Endothelial cell of umbilical vein (primary cell): ENCODE measurements at regions not wholly inside any gene's neighbourhood (a gene's known extent, or its start where the extent isn't known, plus 50 kb on each side); places are given as distances from the start of the nearest gene placed in this dataset.

Experiments used
- BruUV-seq: library from RNA; stranded (reverse); fragments of 400-500 nt; replicated peaks from 2 replicates; lab custom pipeline; 2021; lab: Mats Ljungman, UMichigan
- CTCF ChIA-PET: fragments of 300-600, 350-600 bp; sonication (Branson Sonifier 250); formaldehyde crosslinking; loops from one replicate; lab custom pipeline; 2021; ENCODE audit warnings: antibody characterized with exemption, inconsistent platforms; lab: Charles Lee
- POLR2A ChIA-PET: fragments of 300-600, 350-600 bp; sonication (Branson Sonifier 250); formaldehyde crosslinking; loops from one replicate; lab custom pipeline; 2021; ENCODE audit warnings: antibody characterized with exemption, inconsistent platforms; lab: Charles Lee
- DNase-seq: peaks from one replicate; pipeline ENCODE4 v3.0.0-alpha.2; 2011; ENCODE audit warnings: low read depth, low spot score
- FAIRE-seq: peaks from 2 replicates; lab custom pipeline; 2011; peaks lifted over from hg19 to GRCh38; lab: Jason Lieb, UNC
- H2AFZ ChIP-seq: 2 replicates; pipeline ENCODE4 v1.6.0; 2012; ENCODE audit warnings: low read depth, low read length, control low read depth, inconsistent platforms
- H3K27ac ChIP-seq: 2 replicates; pipeline ENCODE4 v1.5.1; 2011; ENCODE audit warnings: low read depth, mild to moderate bottlenecking, control low read depth, low read length, moderate library complexity; ENCODE audit not compliant: insufficient read depth
- H3K27me3 ChIP-seq, 2 experiments: 2 replicates each; pipeline versions ENCODE4 v1.6.0 to v1.6.1; 2011; ENCODE audit warnings: low read length in 2 of 2, mixed read lengths in 1 of 2; ENCODE audit not compliant: control insufficient read depth in 2 of 2, insufficient read depth in 2 of 2
- H3K36me3 ChIP-seq, 2 experiments: 2 replicates in 1 of 2; 3 replicates in 1 of 2; pipeline ENCODE4 v1.5.1; 2011; ENCODE audit warnings: low read length in 2 of 2, mild to moderate bottlenecking in 1 of 2, moderate library complexity in 1 of 2; ENCODE audit not compliant: control insufficient read depth in 2 of 2, insufficient read depth in 2 of 2; ENCODE audit errors: extremely low read depth in 1 of 2
- H3K4me1 ChIP-seq: 3 replicates; pipeline ENCODE4 v1.5.1; 2011; ENCODE audit warnings: mild to moderate bottlenecking, low read length; ENCODE audit not compliant: control insufficient read depth, insufficient read depth; ENCODE audit errors: extremely low read depth
- H3K4me2 ChIP-seq: 2 replicates; pipeline ENCODE4 v1.6.1; 2011; ENCODE audit warnings: low read length, control low read depth, mixed read lengths; ENCODE audit not compliant: insufficient read depth
- H3K4me3 ChIP-seq, 3 experiments: fragments of 200-600 bp in 1 of 3; sonication (generic), shearing (Covaris generic) in 1 of 3; replicated peaks in 1 of 3; 2 replicates each; pipeline ENCODE4 v1.5.1; 2011 to 2016; ENCODE audit warnings: control low read depth in 3 of 3, low read length in 3 of 3, mild to moderate bottlenecking in 2 of 3, inconsistent platforms in 1 of 3, low read depth in 1 of 3, moderate library complexity in 1 of 3; ENCODE audit not compliant: insufficient read depth in 1 of 3
- H3K79me2 ChIP-seq: 2 replicates; pipeline ENCODE4 v1.6.0; 2012; ENCODE audit warnings: low read length, inconsistent platforms; ENCODE audit not compliant: control insufficient read depth, insufficient read depth
- H3K9ac ChIP-seq: replicated peaks from 2 replicates; pipeline ENCODE3; 2011; ENCODE audit warnings: low read length, control low read depth; ENCODE audit not compliant: insufficient read depth; ENCODE audit errors: extremely low read depth
- H3K9me1 ChIP-seq: replicated peaks from 3 replicates; pipeline ENCODE4 v1.6.0; 2011; ENCODE audit warnings: mild to moderate bottlenecking, low read length; ENCODE audit not compliant: control insufficient read depth, insufficient read depth; ENCODE audit errors: extremely low read depth
- H3K9me3 ChIP-seq: replicated peaks from 2 replicates; pipeline ENCODE4 v1.5.1; 2012; ENCODE audit warnings: low read length, inconsistent platforms; ENCODE audit not compliant: control insufficient read depth, insufficient read depth
- H4K20me1 ChIP-seq: replicated peaks from 2 replicates; pipeline ENCODE3; 2011; ENCODE audit warnings: mild to moderate bottlenecking, low read length; ENCODE audit not compliant: control insufficient read depth, insufficient read depth; ENCODE audit errors: extremely low read depth
- EZH2 ChIP-seq: IDR thresholded peaks from 2 replicates; pipeline ENCODE4 v1.6.1; 2012; ENCODE audit warnings: borderline replicate concordance, low read depth, mild to moderate bottlenecking, moderate library complexity, low read length, inconsistent platforms; ENCODE audit not compliant: severe bottlenecking
- FOS ChIP-seq: IDR thresholded peaks from 2 replicates; pipeline ENCODE4 v1.6.1; 2011; ENCODE audit warnings: mild to moderate bottlenecking, low read length, moderate library complexity, borderline replicate concordance; ENCODE audit not compliant: insufficient read depth
- GATA2 ChIP-seq: IDR thresholded peaks from 2 replicates; pipeline ENCODE4 v1.7.0; 2011; ENCODE audit warnings: low read depth, mild to moderate bottlenecking, moderate library complexity, mixed read lengths, low read length; ENCODE audit not compliant: insufficient read length, insufficient read depth
- JUN ChIP-seq: IDR thresholded peaks from 2 replicates; pipeline ENCODE4 v1.6.1; 2011; ENCODE audit warnings: borderline replicate concordance, low read depth; ENCODE audit not compliant: insufficient read length, insufficient read depth
- MYC ChIP-seq: IDR thresholded peaks from one replicate; pipeline ENCODE4 v1.6.1; 2011; ENCODE audit warnings: mild to moderate bottlenecking, low read depth, low read length
- POLR2A ChIP-seq: IDR thresholded peaks from 2 replicates; pipeline ENCODE4 v1.6.1; 2012; ENCODE audit warnings: low read depth, mild to moderate bottlenecking, control low read depth, low read length
- POLR2AphosphoS5 ChIP-seq: IDR thresholded peaks from 2 replicates; pipeline ENCODE4 v1.6.1; 2012; ENCODE audit warnings: low read depth, mild to moderate bottlenecking, control low read depth, low read length, moderate library complexity; ENCODE audit not compliant: insufficient read depth
- dilution Hi-C: fragments of 300-500 bp; cut with MboI; formaldehyde crosslinking; loops from one replicate; pipeline ENCODE4 v1.15.0; 2019; ENCODE audit warnings: low sequenced_read_pairs; ENCODE audit not compliant: extremely low pct_ligation_motif_present
- intact Hi-C: fragments of 100-400 bp; cut with micrococcal nuclease; formaldehyde crosslinking; loops from one replicate; pipeline ENCODE4 v1.10.0; 2022
- TF ChIP-seq, protein P1 (sequence below), 2 donors: IDR thresholded peaks; 1 replicate in 1 of 2; 2 replicates in 1 of 2; pipeline ENCODE4 v1.5.1; 2011; ENCODE audit warnings: low read length in 2 of 2, mild to moderate bottlenecking in 2 of 2, moderate library complexity in 2 of 2, control low read depth in 1 of 2, inconsistent platforms in 1 of 2, low read depth in 1 of 2; ENCODE audit not compliant: insufficient read depth in 1 of 2; ENCODE audit errors: extremely low read depth in 1 of 2
- TF ChIP-seq, protein P2 (sequence below): IDR thresholded peaks from 2 replicates; pipeline ENCODE4 v1.6.1; 2011; ENCODE audit not compliant: insufficient read depth, insufficient read length

DNA sequence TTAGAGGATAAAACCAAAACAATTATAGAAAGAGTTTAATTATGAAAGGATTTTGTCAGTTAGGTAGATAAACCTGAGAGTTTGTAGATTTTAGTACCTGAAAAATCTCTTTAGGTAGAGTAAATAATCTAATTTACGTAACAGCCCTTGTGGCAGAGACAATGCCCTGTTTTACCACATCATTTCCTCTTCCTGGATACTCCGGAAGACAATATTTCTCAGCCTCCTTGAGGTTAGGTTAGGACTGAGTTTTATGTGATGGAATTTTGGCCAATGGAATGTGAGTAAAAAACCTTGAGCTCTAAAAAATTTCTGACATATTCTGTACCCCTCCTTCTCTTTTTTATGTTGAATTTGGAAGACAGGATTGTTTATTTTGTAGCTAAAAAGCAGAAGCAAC lies 50.7 kb upstream of the TPRG1 start:
- DNase-seq = no peak
- Histone ChIP-seq H3K4me2 (no peak overlapping the region), H3K27ac (no peak overlapping the region), H3K79me2 (no peaks in the 10 kb centered on the region), H3K4me3 (no peak overlapping the region), H3K9ac (no peak overlapping the region), H4K20me1 (no peaks in the 10 kb centered on the region), H2AFZ (no peak overlapping the region), H3K36me3 (no peaks in the 10 kb centered on the region), H3K27me3 (no peaks in the 10 kb centered on the region), H3K4me1 (no peaks in the 10 kb centered on the region), H3K9me1 (no peaks in the 10 kb centered on the region), H3K9me3 (no peaks in the 10 kb centered on the region)
- ChIA-PET CTCF (no interaction called here), POLR2A (no interaction called here)
- TF ChIP-seq, protein P1, sequence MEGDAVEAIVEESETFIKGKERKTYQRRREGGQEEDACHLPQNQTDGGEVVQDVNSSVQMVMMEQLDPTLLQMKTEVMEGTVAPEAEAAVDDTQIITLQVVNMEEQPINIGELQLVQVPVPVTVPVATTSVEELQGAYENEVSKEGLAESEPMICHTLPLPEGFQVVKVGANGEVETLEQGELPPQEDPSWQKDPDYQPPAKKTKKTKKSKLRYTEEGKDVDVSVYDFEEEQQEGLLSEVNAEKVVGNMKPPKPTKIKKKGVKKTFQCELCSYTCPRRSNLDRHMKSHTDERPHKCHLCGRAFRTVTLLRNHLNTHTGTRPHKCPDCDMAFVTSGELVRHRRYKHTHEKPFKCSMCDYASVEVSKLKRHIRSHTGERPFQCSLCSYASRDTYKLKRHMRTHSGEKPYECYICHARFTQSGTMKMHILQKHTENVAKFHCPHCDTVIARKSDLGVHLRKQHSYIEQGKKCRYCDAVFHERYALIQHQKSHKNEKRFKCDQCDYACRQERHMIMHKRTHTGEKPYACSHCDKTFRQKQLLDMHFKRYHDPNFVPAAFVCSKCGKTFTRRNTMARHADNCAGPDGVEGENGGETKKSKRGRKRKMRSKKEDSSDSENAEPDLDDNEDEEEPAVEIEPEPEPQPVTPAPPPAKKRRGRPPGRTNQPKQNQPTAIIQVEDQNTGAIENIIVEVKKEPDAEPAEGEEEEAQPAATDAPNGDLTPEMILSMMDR (IDR thresholded peaks at IDR 0.05; ENCODE audit: extremely low read depth in 1 of 2, insufficient read depth in 1 of 2, low read depth in 1 of 2, low read length in 2 of 2) = no peak
- TF ChIP-seq JUN = no peak
- TF ChIP-seq GATA2 = no peak
- TF ChIP-seq MYC = no peak
- TF ChIP-seq, protein P2, sequence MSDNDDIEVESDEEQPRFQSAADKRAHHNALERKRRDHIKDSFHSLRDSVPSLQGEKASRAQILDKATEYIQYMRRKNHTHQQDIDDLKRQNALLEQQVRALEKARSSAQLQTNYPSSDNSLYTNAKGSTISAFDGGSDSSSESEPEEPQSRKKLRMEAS = no peak
- TF ChIP-seq POLR2A = no peak
- TF ChIP-seq POLR2AphosphoS5 = no peak
- TF ChIP-seq EZH2 = no peak
- no peak for TF ChIP-seq FOS
- no peak for FAIRE-seq
- dilution Hi-C loops (no loop called here), intact Hi-C loops (no loop called here)
- no TSS peak for BruUV-seq
